ENCODE measurements at regions not wholly inside any gene's neighbourhood (a gene's known extent, or its start where the extent isn't known, plus 50 kb on each side); places are given as distances from the start of the nearest gene placed in this dataset.
"Not testable (repeated sequence)": the region's sequence is repeated elsewhere in the genome, so short reads cannot be mapped to it uniquely, and the experiment has no call there.

- DNase-seq (ENCODE audit: low read depth in 2 of 2), result not testable (repeated sequence)
Observed at GRCh38 chr5:125458949-125459348, 712.5 kb upstream of the ZNF608 start.

- DNase-seq (ENCODE audit: low read depth in 2 of 2), result no peak
Observed at GRCh38 chr5:125461641-125462072, 715.2 kb upstream of the ZNF608 start.

- peak in 1 of 2 donors; percentile 43 for DNase-seq (ENCODE audit: low read depth in 2 of 2)
Observed at GRCh38 chr5:125463466-125464092, 717.1 kb upstream of the ZNF608 start.

- no peak for DNase-seq (ENCODE audit: low read depth in 2 of 2)
Observed at GRCh38 chr5:125464847-125465432, 718.5 kb upstream of the ZNF608 start.

DNA sequence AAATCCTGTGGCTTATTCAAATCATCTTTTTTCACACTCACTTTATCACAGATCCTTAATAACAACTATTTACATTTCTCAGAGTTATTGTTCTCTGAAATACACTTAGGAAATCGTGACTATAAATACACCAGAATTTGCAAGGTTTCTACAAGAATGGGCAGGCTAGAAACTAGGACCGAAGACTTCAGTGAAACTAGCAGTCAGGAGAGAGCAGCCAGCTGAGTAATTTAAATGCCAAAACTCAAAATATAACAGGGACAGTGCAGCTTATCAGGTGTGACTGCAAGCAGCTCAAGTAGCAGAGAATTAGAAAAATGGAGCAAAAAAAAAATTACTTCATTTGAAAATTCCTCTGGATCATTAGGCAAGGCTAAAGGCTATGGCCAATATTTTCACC, 719.3 kb upstream of the ZNF608 start:
- DNase-seq (ENCODE audit: low read depth in 2 of 2), result no peak

GRCh38 chr5:125467222-125467621, 720.8 kb upstream of the ZNF608 start:
- DNase-seq (ENCODE audit: low read depth in 2 of 2), result no peak

- no peak for DNase-seq (ENCODE audit: low read depth in 2 of 2)
Observed at GRCh38 chr5:125470280-125470902, 724.0 kb upstream of the ZNF608 start.

GRCh38 chr5:125476901-125477585, 730.6 kb upstream of the ZNF608 start:
- peak in 1 of 2 donors; percentile 48 for DNase-seq (ENCODE audit: low read depth in 2 of 2)

- no peak for DNase-seq (ENCODE audit: low read depth in 2 of 2)
Observed at GRCh38 chr5:125477586-125477975, 731.1 kb upstream of the ZNF608 start.

DNA sequence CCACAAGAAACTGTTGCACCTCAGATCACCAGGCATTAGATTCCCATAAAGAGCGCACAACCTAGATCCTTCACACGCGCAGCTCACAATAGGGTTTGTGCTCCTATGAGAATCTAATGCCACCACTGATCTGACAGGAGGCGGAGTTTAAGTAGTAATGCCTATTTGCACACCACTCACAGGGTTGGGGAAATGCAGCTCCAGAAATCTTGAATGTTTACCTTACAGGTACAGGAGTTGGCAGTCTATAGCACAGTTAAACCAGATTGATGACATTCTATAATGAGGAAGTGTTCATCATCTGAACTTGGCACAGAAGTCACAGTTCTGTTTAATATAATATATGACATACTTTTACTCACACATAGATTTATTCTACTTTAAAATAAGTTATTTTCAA, 732.2 kb upstream of the ZNF608 start:
- no peak for DNase-seq (ENCODE audit: low read depth in 2 of 2)

DNA sequence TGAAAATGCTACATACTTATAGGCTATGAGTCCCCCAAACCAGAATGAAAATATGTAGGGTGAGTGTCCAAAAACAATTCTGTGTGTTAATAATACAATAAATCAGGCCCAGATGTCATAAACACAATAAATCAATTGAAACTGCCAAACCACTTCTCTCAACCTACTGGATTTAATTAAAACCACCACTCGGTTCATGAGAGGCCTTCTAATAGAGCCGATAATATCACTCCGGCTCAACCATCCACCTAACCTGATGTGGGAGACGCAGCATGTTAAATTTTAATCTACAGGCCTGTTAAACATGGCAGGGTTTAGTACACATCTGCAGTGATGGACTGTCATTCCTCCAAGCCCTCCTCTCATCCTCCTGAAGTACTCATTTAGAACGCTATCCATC, 734.5 kb upstream of the ZNF608 start:
- no peak for DNase-seq (ENCODE audit: low read depth in 2 of 2)

DNA sequence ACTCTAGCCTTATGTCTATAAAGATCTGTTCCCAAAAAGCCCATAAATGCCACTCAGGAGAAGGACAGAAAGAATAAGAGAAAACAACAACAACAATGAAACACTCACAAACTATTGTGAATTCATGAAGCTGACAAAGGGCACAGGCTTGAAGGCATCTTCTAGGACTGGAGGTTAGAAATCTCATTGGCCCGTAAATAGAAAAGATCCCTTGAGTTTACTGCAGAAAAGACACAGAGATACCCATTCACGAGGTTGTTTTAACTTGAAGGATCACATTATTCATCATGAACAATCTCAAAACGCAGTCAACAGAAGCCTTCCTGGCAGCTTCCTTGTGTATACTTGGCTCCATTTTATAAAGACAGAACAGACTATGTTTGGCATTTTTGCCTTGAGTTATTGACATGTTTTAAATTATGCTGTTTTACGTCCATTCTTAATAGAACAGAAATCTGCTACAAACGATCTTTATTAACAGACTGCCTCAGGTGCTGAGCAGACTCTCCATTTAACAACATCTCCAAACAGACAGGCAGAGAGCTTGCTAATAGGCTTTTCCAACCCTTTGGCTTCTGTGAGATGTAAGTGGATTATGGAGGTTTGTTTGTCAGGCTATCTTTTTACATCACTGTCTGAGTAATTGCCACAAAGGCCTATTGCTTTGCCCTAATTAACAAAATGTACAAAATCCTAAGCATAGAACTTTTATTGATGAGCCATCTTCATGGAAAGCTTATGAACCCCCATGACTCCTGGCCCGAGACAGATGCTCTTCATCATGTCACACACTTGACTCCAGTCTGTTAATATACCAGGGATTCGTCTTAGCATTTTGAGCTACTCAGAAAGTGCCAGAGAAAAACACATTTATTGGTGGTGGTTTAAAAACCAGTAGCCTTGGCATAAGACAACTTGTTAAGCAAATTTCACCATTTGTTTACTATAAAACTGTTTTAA, 735.3 kb upstream of the ZNF608 start:
- no peak for DNase-seq (ENCODE audit: low read depth in 2 of 2)

DNA sequence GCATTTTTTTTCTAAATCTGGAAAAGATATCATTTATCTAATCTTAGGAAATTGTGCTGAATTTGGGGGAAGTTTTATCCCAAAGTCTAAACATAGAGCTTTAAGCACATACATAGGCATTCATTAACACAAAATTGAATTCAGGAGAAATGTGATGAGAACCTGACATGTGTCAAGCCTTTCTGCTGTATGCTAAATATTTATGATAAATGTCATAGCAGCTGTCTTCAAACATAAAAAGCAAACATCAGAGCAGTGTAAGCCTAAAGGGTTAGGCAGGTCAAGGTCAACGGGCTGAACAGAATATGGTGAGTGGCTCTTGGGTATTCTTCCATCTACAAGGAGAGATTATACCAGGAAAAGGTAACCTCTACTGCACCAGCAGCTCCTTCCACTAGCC, 737.2 kb upstream of the ZNF608 start:
- DNase-seq (ENCODE audit: low read depth in 2 of 2), result no peak

GRCh38 chr5:125484272-125484741, 737.9 kb upstream of the ZNF608 start:
- peak; percentile 78 to 80 for DNase-seq (ENCODE audit: low read depth in 2 of 2)

DNA sequence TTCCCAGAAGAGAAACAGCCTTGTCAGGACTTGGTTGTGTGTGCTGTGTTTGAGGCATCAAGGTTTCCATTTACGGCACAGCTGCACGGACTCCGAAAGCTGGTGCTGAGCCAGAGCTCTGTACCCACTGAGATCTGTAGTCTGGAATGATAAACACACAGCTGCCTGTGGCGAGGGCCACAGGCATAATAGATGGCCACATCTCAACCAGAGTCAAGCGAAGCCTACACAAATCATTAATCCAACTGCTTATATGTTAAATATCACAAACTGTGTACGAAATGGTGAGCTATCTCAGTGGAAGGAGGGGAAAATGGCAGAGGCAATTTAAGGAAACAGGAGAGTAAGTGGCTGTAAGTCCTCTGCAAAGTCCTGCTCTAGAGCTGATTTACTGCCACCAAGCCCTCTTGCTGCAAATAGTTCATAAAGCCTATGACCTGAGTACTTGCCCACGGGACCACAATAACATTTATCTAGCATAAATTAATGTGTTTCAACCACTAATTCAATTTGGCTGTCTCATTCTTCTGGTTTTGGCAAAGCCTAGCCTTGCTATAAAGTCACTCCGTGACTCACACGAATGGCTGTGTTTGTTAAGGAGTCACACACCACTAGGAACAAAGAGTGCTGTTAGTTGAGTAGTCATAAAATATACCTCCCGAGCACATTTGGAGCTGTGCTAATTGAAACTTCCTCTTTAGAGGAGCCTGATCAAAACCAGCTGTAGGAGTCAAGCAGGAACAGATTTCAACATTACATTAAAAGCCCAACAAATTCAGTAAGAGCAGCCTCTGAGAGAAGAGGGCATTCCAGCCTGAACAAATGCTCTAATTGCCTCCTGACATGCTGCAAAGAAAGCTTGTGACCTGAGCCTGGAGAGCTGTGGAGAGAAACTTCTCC, 738.6 kb upstream of the ZNF608 start:
- DNase-seq (ENCODE audit: low read depth in 2 of 2), result peak; percentile 86 to 91

DNA sequence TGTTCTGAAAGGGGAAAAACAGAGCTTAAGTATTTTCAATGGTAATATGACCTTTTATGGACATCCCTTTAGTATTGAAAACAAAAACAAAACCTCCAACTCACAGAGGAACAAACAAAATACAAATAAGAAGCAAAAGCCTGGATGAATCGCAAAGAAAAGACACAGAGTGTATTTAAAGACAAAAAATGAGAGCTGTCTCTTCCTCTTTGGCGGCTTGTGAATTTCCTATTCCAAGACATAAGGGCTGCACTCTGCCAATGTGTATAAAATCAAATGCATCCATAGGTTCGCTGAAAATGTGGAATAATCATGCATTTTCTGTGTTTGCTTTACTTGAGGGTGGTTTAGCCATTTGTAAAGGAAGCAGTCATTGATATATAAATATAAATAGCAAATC, 739.3 kb upstream of the ZNF608 start:
- no peak for DNase-seq (ENCODE audit: low read depth in 2 of 2)

DNA sequence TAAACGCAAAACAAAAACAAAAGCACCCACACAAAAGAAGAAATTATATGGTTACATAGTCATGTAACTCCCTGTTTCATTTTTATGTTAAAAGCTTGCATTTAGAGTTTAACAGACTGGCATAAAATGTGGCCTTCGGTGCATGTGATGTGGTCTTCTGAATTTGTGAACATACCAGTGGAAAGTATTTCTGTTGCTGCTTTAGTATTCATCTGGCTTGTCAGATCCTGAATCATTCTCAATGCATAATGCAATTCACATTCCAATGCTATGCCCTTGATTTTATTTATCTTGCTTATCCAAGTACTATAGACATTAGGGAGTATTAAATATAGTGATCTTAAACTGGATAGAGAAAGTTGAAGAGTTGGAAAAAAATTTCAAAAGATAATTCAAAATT, 740.2 kb upstream of the ZNF608 start:
- DNase-seq (ENCODE audit: low read depth in 2 of 2), result peak; percentile 6 to 17

- DNase-seq (ENCODE audit: low read depth in 2 of 2), result no peak
Observed at GRCh38 chr5:125487231-125487630, 740.8 kb upstream of the ZNF608 start.

- not testable (repeated sequence) for DNase-seq (ENCODE audit: low read depth in 2 of 2)
Observed at GRCh38 chr5:125487652-125488051, 741.2 kb upstream of the ZNF608 start.

GRCh38 chr5:125489146-125489545, 742.7 kb upstream of the ZNF608 start:
- no peak for DNase-seq (ENCODE audit: low read depth in 2 of 2)
